HEK293 (cell line): ENCODE measurements at regions not wholly inside any gene's neighbourhood (a gene's known extent, or its start where the extent isn't known, plus 50 kb on each side); places are given as distances from the start of the nearest gene placed in this dataset.

Experiments
- CTCF ChIA-PET: fragments of 350-600 bp; formaldehyde crosslinking; extraction: SDS; loops from one replicate; lab custom pipeline; 2021; ENCODE audit warnings: antibody characterized with exemption; lab: Yijun Ruan, JAX
- POLR2A ChIA-PET: fragments of 300-600 bp; formaldehyde crosslinking; extraction: SDS; loops from one replicate; lab custom pipeline; 2020; ENCODE audit warnings: antibody characterized with exemption, inconsistent platforms; lab: Yijun Ruan, JAX
- H3K27ac ChIP-seq: fragments of 200-500 bp; sonication (Bioruptor generic); 2 replicates; pipeline ENCODE4 v1.5.1; 2014; ENCODE audit warnings: low read depth, low read length, control low read depth, inconsistent platforms; ENCODE audit errors: extremely low read depth
- H3K36me3 ChIP-seq, 2 experiments: fragments of 200-500 bp in 1 of 2; sonication (Bioruptor generic) in 1 of 2; 1 replicate in 1 of 2; 2 replicates in 1 of 2; pipeline ENCODE4 v1.5.1; 2014 to 2017; ENCODE audit warnings: inconsistent platforms in 2 of 2, low read length in 2 of 2; ENCODE audit not compliant: control insufficient read depth in 2 of 2, insufficient read depth in 1 of 2
- H3K4me1 ChIP-seq: fragments of 200-500 bp; sonication (Bioruptor generic); 2 replicates; pipeline ENCODE4 v1.5.1; 2014; ENCODE audit warnings: mild to moderate bottlenecking, low read length, inconsistent platforms; ENCODE audit not compliant: control insufficient read depth, insufficient read depth
- H3K4me3 ChIP-seq: 2 replicates; pipeline ENCODE4 v1.5.1; 2011; ENCODE audit warnings: low read depth, mild to moderate bottlenecking, control low read depth, low read length, moderate library complexity
- H3K9me3 ChIP-seq: fragments of 200-500 bp; sonication (Bioruptor generic); 2 replicates; pipeline ENCODE4 v1.5.1; 2014; ENCODE audit warnings: low read depth, low read length, inconsistent platforms; ENCODE audit not compliant: control insufficient read depth, insufficient read depth
- KLF10 ChIP-seq: fragments of 450-650 bp; IDR thresholded peaks from 2 replicates; pipeline ENCODE4 v1.5.1; 2018; ENCODE audit warnings: missing biosample characterization, mild to moderate bottlenecking, missing genetic modification characterization
- KLF8 ChIP-seq: fragments of 450-650 bp; formaldehyde crosslinking; IDR thresholded peaks from 2 replicates; pipeline ENCODE4 v1.5.1; 2016; ENCODE audit warnings: missing biosample characterization, missing genetic modification characterization
- PBX3 ChIP-seq: sonication (generic); formaldehyde crosslinking; IDR thresholded peaks from 2 replicates; pipeline ENCODE4 v1.8.1; 2022; ENCODE audit warnings: mild to moderate bottlenecking, moderate library complexity, missing genetic modification reagents
- REPIN1 ChIP-seq: fragments of 450-650 bp; formaldehyde crosslinking; IDR thresholded peaks from 2 replicates; pipeline ENCODE4 v1.5.1; 2017; ENCODE audit warnings: missing biosample characterization, missing genetic modification characterization, low read depth
- REST ChIP-seq: fragments of 450-650 bp; formaldehyde crosslinking; IDR thresholded peaks from 2 replicates; pipeline ENCODE4 v1.5.1; 2016; ENCODE audit warnings: missing biosample characterization, missing genetic modification characterization
- SALL2 ChIP-seq: fragments of 450-650 bp; formaldehyde crosslinking; IDR thresholded peaks from 2 replicates; pipeline ENCODE4 v1.5.0; 2017; ENCODE audit warnings: missing biosample characterization, mild to moderate bottlenecking, missing genetic modification characterization, borderline replicate concordance
- SCRT1 ChIP-seq: fragments of 450-650 bp; formaldehyde crosslinking; IDR thresholded peaks from 2 replicates; pipeline ENCODE4 v1.5.1; 2016; ENCODE audit warnings: missing biosample characterization, missing genetic modification characterization, borderline replicate concordance
- YY2 ChIP-seq: fragments of 450-650 bp; formaldehyde crosslinking; IDR thresholded peaks from 2 replicates; pipeline ENCODE4 v1.5.1; 2016; ENCODE audit warnings: missing biosample characterization, missing genetic modification characterization
- ZBTB21 ChIP-seq: fragments of 450-650 bp; formaldehyde crosslinking; IDR thresholded peaks from 2 replicates; pipeline ENCODE4 v1.5.1; 2017; ENCODE audit warnings: missing biosample characterization, missing genetic modification characterization
- ZBTB49 ChIP-seq: fragments of 450-650 bp; formaldehyde crosslinking; IDR thresholded peaks from 2 replicates; pipeline ENCODE4 v1.5.1; 2016; ENCODE audit warnings: missing biosample characterization, missing genetic modification characterization, low read depth
- ZNF18 ChIP-seq: fragments of 450-650 bp; formaldehyde crosslinking; IDR thresholded peaks from 2 replicates; pipeline ENCODE4 v1.5.1; 2016; ENCODE audit warnings: missing biosample characterization, missing genetic modification characterization
- ZNF184 ChIP-seq: fragments of 450-650 bp; IDR thresholded peaks from 2 replicates; pipeline ENCODE4 v1.5.1; 2018; ENCODE audit warnings: missing biosample characterization, mild to moderate bottlenecking, missing genetic modification characterization
- ZNF2 ChIP-seq: fragments of 450-650 bp; formaldehyde crosslinking; IDR thresholded peaks from 2 replicates; pipeline ENCODE4 v1.5.1; 2016; ENCODE audit warnings: missing biosample characterization, missing genetic modification characterization
- ZNF324 ChIP-seq: fragments of 450-650 bp; formaldehyde crosslinking; IDR thresholded peaks from 2 replicates; pipeline ENCODE4 v1.5.1; 2016; ENCODE audit warnings: missing biosample characterization, missing genetic modification characterization
- ZNF394 ChIP-seq: fragments of 450-650 bp; formaldehyde crosslinking; IDR thresholded peaks from 2 replicates; pipeline ENCODE4 v1.5.1; 2016; ENCODE audit warnings: missing biosample characterization, missing genetic modification characterization, mild to moderate bottlenecking, moderate library complexity, borderline replicate concordance
- ZNF426 ChIP-seq: fragments of 450-650 bp; formaldehyde crosslinking; IDR thresholded peaks from 2 replicates; pipeline ENCODE4 v1.5.1; 2017; ENCODE audit warnings: missing biosample characterization, missing genetic modification characterization, mild to moderate bottlenecking, inconsistent platforms, moderate library complexity
- ZNF529 ChIP-seq: fragments of 450-650 bp; formaldehyde crosslinking; IDR thresholded peaks from 2 replicates; pipeline ENCODE4 v1.5.1; 2017; ENCODE audit warnings: missing genetic modification characterization, missing biosample characterization; ENCODE audit not compliant: insufficient replicate concordance
- ZNF530 ChIP-seq: fragments of 450-650 bp; formaldehyde crosslinking; IDR thresholded peaks from 2 replicates; pipeline ENCODE4 v1.5.1; 2016; ENCODE audit warnings: low read depth, missing biosample characterization, missing genetic modification characterization
- ZNF558 ChIP-seq: fragments of 450-650 bp; formaldehyde crosslinking; IDR thresholded peaks from 2 replicates; pipeline ENCODE4 v1.5.1; 2016; ENCODE audit warnings: missing biosample characterization, missing genetic modification characterization
- ZNF560 ChIP-seq: fragments of 450-650 bp; formaldehyde crosslinking; IDR thresholded peaks from 2 replicates; pipeline ENCODE4 v1.5.1; 2017; ENCODE audit warnings: missing biosample characterization, missing genetic modification characterization, borderline replicate concordance
- ZNF561 ChIP-seq: fragments of 450-650 bp; IDR thresholded peaks from 2 replicates; pipeline ENCODE4 v1.5.1; 2018; ENCODE audit warnings: missing biosample characterization, missing genetic modification characterization, borderline replicate concordance
- ZNF639 ChIP-seq: fragments of 450-650 bp; formaldehyde crosslinking; IDR thresholded peaks from 2 replicates; pipeline ENCODE4 v1.5.1; 2016; ENCODE audit warnings: missing biosample characterization, missing genetic modification characterization
- ZNF707 ChIP-seq: fragments of 450-650 bp; formaldehyde crosslinking; IDR thresholded peaks from 2 replicates; pipeline ENCODE4 v1.5.1; 2016; ENCODE audit warnings: missing biosample characterization, missing genetic modification characterization
- ZNF76 ChIP-seq: fragments of 450-650 bp; formaldehyde crosslinking; IDR thresholded peaks from 2 replicates; pipeline ENCODE4; 2016; ENCODE audit warnings: low read depth, missing biosample characterization, missing genetic modification characterization, borderline replicate concordance
- ZNF768 ChIP-seq: fragments of 450-650 bp; formaldehyde crosslinking; IDR thresholded peaks from 2 replicates; pipeline ENCODE4 v1.5.1; 2018; ENCODE audit warnings: missing biosample characterization, mild to moderate bottlenecking, missing genetic modification characterization
- ZNF776 ChIP-seq: fragments of 450-650 bp; formaldehyde crosslinking; IDR thresholded peaks from 2 replicates; pipeline ENCODE4 v1.5.0; 2017; ENCODE audit warnings: missing biosample characterization, missing genetic modification characterization, borderline replicate concordance
- ZNF777 ChIP-seq: fragments of 450-650 bp; formaldehyde crosslinking; IDR thresholded peaks from 2 replicates; pipeline ENCODE4 v1.5.1; 2017; ENCODE audit warnings: missing biosample characterization, missing genetic modification characterization, borderline replicate concordance
- ZNF843 ChIP-seq: fragments of 450-650 bp; formaldehyde crosslinking; IDR thresholded peaks from 2 replicates; pipeline ENCODE4 v1.5.1; 2016; ENCODE audit warnings: missing biosample characterization, missing genetic modification characterization

- TF ChIP-seq ZBTB21 = no peak
- no peak for TF ChIP-seq YY2 (tag by site-specific recombination)
- no peak for TF ChIP-seq SALL2 (tag by site-specific recombination)
- TF ChIP-seq REST = no peak
- TF ChIP-seq ZNF184 = no peak
- no peak for TF ChIP-seq ZNF639 (tag by site-specific recombination)
- TF ChIP-seq ZNF324 = no peak
- no peak for TF ChIP-seq ZNF560
- TF ChIP-seq ZNF843 = no peak
- TF ChIP-seq ZNF558 (tag by site-specific recombination) = no peak
- no peak for TF ChIP-seq ZNF776 (tag by site-specific recombination)
- no peak for TF ChIP-seq ZBTB49
- no peak for TF ChIP-seq KLF10
- TF ChIP-seq ZNF768 (tag by site-specific recombination) = no peak
- TF ChIP-seq ZNF530 (tag by site-specific recombination) = no peak
- TF ChIP-seq ZNF76 (tag by site-specific recombination) = no peak
- no peak for TF ChIP-seq ZNF561 (tag by site-specific recombination)
- TF ChIP-seq KLF8 (tag by site-specific recombination) = no peak
- no peak for TF ChIP-seq PBX3 (CRISPR knock-in tag)
- no peak overlapping the region for H3K4me3 ChIP-seq
- no peaks in the 10 kb centered on the region for H3K4me1 ChIP-seq
- no peaks in the 10 kb centered on the region for H3K36me3 ChIP-seq
- H3K27ac ChIP-seq = no peak overlapping the region
- no peaks in the 10 kb centered on the region for H3K9me3 ChIP-seq
- POLR2A ChIA-PET = no interaction called here
- CTCF ChIA-PET = interaction anchor here (0.6 kb wide), 1 partner anchor 949 kb away, joined by 5 read pairs; no protein-coding TSS in a partner anchor
Observed at GRCh38 chr11:79747406-79747805, 306.6 kb upstream of the TENM4 start.

- CTCF ChIA-PET = no interaction called here
- POLR2A ChIA-PET = no interaction called here
- H3K4me1 ChIP-seq = no peaks in the 10 kb centered on the region
- H3K36me3 ChIP-seq = no peaks in the 10 kb centered on the region
- H3K9me3 ChIP-seq = no peaks in the 10 kb centered on the region
- no peak overlapping the region for H3K27ac ChIP-seq
- no peak overlapping the region for H3K4me3 ChIP-seq
- TF ChIP-seq ZNF18 (no peak), ZNF529 (no peak), ZNF777 (tag by site-specific recombination) (no peak), ZNF2 (tag by site-specific recombination) (no peak), REPIN1 (no peak), SCRT1 (no peak), ZNF394 (tag by site-specific recombination) (no peak), ZNF776 (tag by site-specific recombination) (no peak), ZNF707 (tag by site-specific recombination) (no peak), ZNF426 (tag by site-specific recombination) (no peak)
Observed at GRCh38 chr11:79744941-79745340, 304.1 kb upstream of the TENM4 start.
